SU-DHL-6 (cell line): ENCODE measurements at regions not wholly inside any gene's neighbourhood (a gene's known extent, or its start where the extent isn't known, plus 50 kb on each side); places are given as distances from the start of the nearest gene placed in this dataset.

ENCODE experiments used
- H2AFZ ChIP-seq: fragments of 200-600 bp; sonication (generic); 2 replicates; pipeline ENCODE4 v1.6.1; 2014; ENCODE audit warnings: low read depth, mild to moderate bottlenecking, moderate library complexity, mixed read lengths, antibody characterized with exemption, low read length; ENCODE audit not compliant: severe bottlenecking
- H3F3A ChIP-seq: fragments of 200-600 bp; shearing (Covaris generic); 2 replicates; pipeline ENCODE4 v1.6.0; 2016; ENCODE audit warnings: antibody characterized with exemption, mild to moderate bottlenecking; ENCODE audit not compliant: insufficient read depth
- H3K27ac ChIP-seq: fragments of 200-600 bp; sonication (generic); 2 replicates; pipeline ENCODE4 v1.5.1; 2016; ENCODE audit warnings: low read depth, mild to moderate bottlenecking, low read length, moderate library complexity, mixed read lengths
- H3K27me3 ChIP-seq: fragments of 200-600 bp; sonication (generic), shearing (Covaris generic); 2 replicates; pipeline ENCODE4 v1.6.0; 2014; ENCODE audit warnings: mild to moderate bottlenecking, low read length
- H3K36me3 ChIP-seq: fragments of 200-600 bp; sonication (generic); 2 replicates; pipeline ENCODE4 v1.6.1; 2014; ENCODE audit warnings: mild to moderate bottlenecking, low read length, mixed read lengths
- H3K4me2 ChIP-seq: fragments of 300-600, 200-600 bp; shearing (Covaris generic), sonication (generic); 2 replicates; pipeline ENCODE4 v1.6.0; 2014; ENCODE audit warnings: low read length, low read depth, mild to moderate bottlenecking; ENCODE audit not compliant: poor library complexity, severe bottlenecking
- H3K4me3 ChIP-seq: fragments of 200-600 bp; sonication (generic); 2 replicates; pipeline ENCODE4 v1.5.1; 2014; ENCODE audit warnings: antibody characterized with exemption, low read length, mild to moderate bottlenecking, mixed read lengths; ENCODE audit not compliant: insufficient read depth, poor library complexity, severe bottlenecking
- H3K79me2 ChIP-seq: fragments of 200-600 bp; sonication (generic); 2 replicates; pipeline ENCODE4 v1.6.1; 2014; ENCODE audit warnings: mild to moderate bottlenecking, low read length, moderate library complexity; ENCODE audit not compliant: insufficient read depth
- H3K9ac ChIP-seq: fragments of 200-600 bp; sonication (generic); 2 replicates; pipeline ENCODE4 v1.7.0; 2014; ENCODE audit warnings: mild to moderate bottlenecking, low read length
- H3K9me2 ChIP-seq: fragments of 200-600 bp; sonication (generic); replicated peaks from 2 replicates; pipeline ENCODE4 v1.6.1; 2014; ENCODE audit warnings: low read length; ENCODE audit not compliant: insufficient read depth
- H3K9me3 ChIP-seq: fragments of 200-600 bp; sonication (generic); 2 replicates; pipeline ENCODE4 v1.6.1; 2014; ENCODE audit warnings: low read length, mixed read lengths; ENCODE audit not compliant: insufficient read depth
- H4K20me1 ChIP-seq: fragments of 200-600 bp; sonication (generic); 2 replicates; pipeline ENCODE4 v1.6.1; 2014; ENCODE audit warnings: low read depth, mild to moderate bottlenecking, antibody characterized with exemption, low read length, moderate library complexity, mixed read lengths
- EZH2phosphoT487 ChIP-seq: fragments of 200-600 bp; sonication (generic), shearing (Covaris generic); conservative IDR thresholded peaks from 2 replicates; pipeline ENCODE4 v1.6.1; 2018; ENCODE audit warnings: mild to moderate bottlenecking, antibody characterized with exemption, low read length, moderate library complexity, mixed read lengths
- TF ChIP-seq, protein P1 (sequence below): fragments of 200-600 bp; sonication (generic); IDR thresholded peaks from one replicate; pipeline ENCODE4 v1.5.1; 2017; ENCODE audit warnings: antibody characterized with exemption, mild to moderate bottlenecking, low read length, moderate library complexity; ENCODE audit not compliant: insufficient read depth, poor library complexity, severe bottlenecking

DNA sequence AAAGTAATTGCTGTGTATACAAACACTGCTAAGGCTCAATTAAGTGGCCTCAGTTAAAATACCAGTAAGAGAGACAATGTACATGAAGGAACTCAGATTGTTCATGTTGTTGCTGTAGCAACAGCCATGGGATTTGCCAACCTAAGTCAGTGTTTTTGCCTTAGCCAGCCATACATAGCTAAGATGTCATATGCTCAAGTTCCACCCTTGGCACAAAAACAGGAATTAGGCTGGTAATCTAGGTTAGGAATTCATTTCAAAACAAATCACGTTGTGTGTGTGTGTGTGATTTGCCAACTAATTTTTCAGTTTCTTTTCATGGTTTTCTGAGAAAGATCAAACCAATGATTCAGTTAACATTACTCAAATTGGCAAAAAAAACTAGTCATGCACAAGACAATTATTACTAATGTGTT, 143.7 kb upstream of the KCNMB2 start:
- Histone ChIP-seq H3K9me2 (no peaks in the 10 kb centered on the region), H3K36me3 (no peaks in the 10 kb centered on the region), H3K79me2 (no peaks in the 10 kb centered on the region), H4K20me1 (no peaks in the 10 kb centered on the region), H3K27ac (no peak overlapping the region), H3K4me2 (no peak overlapping the region), H3F3A (no peaks in the 10 kb centered on the region), H3K4me3 (no peak overlapping the region), H3K27me3 (no peaks in the 10 kb centered on the region), H3K9me3 (no peaks in the 10 kb centered on the region), H3K9ac (no peak overlapping the region), H2AFZ (no peak overlapping the region)
- TF ChIP-seq EZH2phosphoT487, result no peak
- TF ChIP-seq, protein P1, sequence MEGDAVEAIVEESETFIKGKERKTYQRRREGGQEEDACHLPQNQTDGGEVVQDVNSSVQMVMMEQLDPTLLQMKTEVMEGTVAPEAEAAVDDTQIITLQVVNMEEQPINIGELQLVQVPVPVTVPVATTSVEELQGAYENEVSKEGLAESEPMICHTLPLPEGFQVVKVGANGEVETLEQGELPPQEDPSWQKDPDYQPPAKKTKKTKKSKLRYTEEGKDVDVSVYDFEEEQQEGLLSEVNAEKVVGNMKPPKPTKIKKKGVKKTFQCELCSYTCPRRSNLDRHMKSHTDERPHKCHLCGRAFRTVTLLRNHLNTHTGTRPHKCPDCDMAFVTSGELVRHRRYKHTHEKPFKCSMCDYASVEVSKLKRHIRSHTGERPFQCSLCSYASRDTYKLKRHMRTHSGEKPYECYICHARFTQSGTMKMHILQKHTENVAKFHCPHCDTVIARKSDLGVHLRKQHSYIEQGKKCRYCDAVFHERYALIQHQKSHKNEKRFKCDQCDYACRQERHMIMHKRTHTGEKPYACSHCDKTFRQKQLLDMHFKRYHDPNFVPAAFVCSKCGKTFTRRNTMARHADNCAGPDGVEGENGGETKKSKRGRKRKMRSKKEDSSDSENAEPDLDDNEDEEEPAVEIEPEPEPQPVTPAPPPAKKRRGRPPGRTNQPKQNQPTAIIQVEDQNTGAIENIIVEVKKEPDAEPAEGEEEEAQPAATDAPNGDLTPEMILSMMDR, result no peak

DNA sequence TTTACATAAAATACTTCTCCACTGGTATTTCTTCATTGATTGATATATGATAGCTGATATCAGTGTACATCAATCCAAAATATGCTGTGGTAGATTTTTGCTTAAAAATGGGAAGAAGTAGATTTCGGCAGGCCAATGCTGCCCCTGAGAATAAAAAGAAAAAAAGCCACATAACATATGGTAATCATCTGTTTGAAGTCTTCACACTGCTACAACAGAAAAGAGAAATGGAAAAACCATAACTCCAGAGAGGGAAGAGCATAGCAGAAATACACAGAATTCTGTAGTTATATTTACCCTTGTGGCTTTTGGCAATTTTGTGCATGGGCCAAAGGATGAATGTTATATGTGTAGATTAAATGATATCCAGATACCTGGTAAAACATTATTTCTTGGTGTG, 143.1 kb upstream of the KCNMB2 start:
- H3K9me3 ChIP-seq, result no peaks in the 10 kb centered on the region
- no peak overlapping the region for H3K4me2 ChIP-seq
- no peaks in the 10 kb centered on the region for H4K20me1 ChIP-seq
- H3K27ac ChIP-seq, result no peak overlapping the region
- H3K27me3 ChIP-seq, result no peaks in the 10 kb centered on the region
- H3K4me3 ChIP-seq, result no peak overlapping the region
- H3K9me2 ChIP-seq, result no peaks in the 10 kb centered on the region
- H2AFZ ChIP-seq, result no peak overlapping the region
- no peaks in the 10 kb centered on the region for H3F3A ChIP-seq
- TF ChIP-seq EZH2phosphoT487, result no peak
- TF ChIP-seq, protein P1, result no peak
- no peak overlapping the region for H3K9ac ChIP-seq
- no peaks in the 10 kb centered on the region for H3K79me2 ChIP-seq
- H3K36me3 ChIP-seq, result no peaks in the 10 kb centered on the region

GRCh38 chr3:178393824-178394223, 142.4 kb upstream of the KCNMB2 start:
- Histone ChIP-seq H3K27ac (no peak overlapping the region), H3K4me3 (no peak overlapping the region), H3K4me2 (no peak overlapping the region), H3K9me2 (no peaks in the 10 kb centered on the region), H3K79me2 (no peaks in the 10 kb centered on the region), H3K36me3 (peaks cover 4% of the 10 kb centered on the region; the same call in 1 of the 2 replicates), H3F3A (no peaks in the 10 kb centered on the region), H3K9ac (no peak overlapping the region), H4K20me1 (no peaks in the 10 kb centered on the region), H2AFZ (no peak overlapping the region), H3K9me3 (no peaks in the 10 kb centered on the region), H3K27me3 (no peaks in the 10 kb centered on the region)
- TF ChIP-seq, protein P1, result no peak
- no peak for TF ChIP-seq EZH2phosphoT487
